Fibroblast of villous mesenchyme (primary cell): ENCODE measurements at regions not wholly inside any gene's neighbourhood (a gene's known extent, or its start where the extent isn't known, plus 50 kb on each side); places are given as distances from the start of the nearest gene placed in this dataset.

Source experiments
- DNase-seq: peaks from one replicate; pipeline ENCODE4 v3.0.0-alpha.2; 2010; ENCODE audit warnings: low read depth
- H3K4me3 ChIP-seq: 2 replicates; pipeline ENCODE4 v1.5.1; 2011; ENCODE audit warnings: low read depth, mild to moderate bottlenecking, low read length
- TF ChIP-seq, protein P1 (sequence below): IDR thresholded peaks from 2 replicates; pipeline ENCODE4 v1.5.1; 2012; ENCODE audit warnings: low read depth, mild to moderate bottlenecking, low read length; ENCODE audit not compliant: insufficient read depth

DNA sequence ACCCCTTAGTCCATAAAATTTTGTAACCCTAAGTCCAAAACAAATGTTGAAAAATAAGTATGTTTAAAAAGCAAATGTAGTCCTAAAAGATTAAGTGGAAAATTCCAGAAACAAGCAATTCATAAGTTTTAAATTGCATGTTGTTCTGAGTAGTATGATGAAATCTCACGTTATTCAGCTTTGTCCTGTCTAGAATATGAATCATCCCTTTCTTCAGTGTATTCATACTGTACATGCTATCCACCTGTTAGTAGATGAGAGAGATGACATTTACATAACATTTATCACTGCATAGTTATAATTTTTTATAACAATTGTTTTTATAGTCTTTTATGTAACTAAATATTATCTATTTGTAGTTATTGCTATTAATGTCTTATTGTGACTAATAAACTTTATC lies 622.3 kb upstream of the CHORDC1 start:
- DNase-seq = no peak
- TF ChIP-seq, protein P1, sequence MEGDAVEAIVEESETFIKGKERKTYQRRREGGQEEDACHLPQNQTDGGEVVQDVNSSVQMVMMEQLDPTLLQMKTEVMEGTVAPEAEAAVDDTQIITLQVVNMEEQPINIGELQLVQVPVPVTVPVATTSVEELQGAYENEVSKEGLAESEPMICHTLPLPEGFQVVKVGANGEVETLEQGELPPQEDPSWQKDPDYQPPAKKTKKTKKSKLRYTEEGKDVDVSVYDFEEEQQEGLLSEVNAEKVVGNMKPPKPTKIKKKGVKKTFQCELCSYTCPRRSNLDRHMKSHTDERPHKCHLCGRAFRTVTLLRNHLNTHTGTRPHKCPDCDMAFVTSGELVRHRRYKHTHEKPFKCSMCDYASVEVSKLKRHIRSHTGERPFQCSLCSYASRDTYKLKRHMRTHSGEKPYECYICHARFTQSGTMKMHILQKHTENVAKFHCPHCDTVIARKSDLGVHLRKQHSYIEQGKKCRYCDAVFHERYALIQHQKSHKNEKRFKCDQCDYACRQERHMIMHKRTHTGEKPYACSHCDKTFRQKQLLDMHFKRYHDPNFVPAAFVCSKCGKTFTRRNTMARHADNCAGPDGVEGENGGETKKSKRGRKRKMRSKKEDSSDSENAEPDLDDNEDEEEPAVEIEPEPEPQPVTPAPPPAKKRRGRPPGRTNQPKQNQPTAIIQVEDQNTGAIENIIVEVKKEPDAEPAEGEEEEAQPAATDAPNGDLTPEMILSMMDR = no peak
- H3K4me3 ChIP-seq = no peak overlapping the region

DNA sequence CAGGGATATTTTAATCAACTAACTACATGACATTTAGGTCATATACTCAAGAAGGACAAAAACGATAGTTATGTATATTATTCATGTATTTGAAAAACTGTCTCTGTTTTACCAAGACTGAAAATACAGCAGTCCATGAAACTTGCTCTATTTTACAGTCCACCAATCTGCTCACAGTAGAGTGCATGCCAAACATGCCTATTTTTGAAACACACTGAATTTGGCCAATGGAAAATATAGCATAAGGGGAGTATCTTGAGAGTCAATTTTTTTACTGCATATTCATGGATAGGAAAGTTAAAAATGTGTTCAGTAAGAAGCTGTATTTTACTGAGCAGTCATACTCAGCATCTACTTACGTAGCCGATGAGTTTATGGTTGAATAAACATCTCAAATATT lies 621.2 kb upstream of the CHORDC1 start:
- H3K4me3 ChIP-seq = no peak overlapping the region
- DNase-seq = no peak
- TF ChIP-seq, protein P1 = no peak

DNA sequence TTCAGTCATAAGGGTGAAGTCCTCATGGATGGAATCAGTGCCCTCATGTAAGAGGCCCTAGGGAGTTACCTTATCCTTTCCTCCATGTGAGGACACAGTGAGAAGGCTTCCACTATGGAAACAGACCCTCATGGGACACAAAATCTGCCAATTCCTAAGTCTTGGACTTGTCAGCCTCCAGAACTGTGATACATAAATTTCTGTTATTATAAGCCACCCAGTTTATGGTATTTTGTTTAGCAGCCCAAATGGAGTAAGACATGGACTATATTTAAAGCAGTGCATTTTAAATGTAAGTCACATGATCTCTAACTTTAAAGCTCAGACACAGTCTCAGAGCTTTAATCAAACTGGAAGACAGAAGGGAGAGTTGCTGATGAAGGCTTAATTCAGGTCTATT lies 619.8 kb upstream of the CHORDC1 start:
- no peak for DNase-seq
- no peak overlapping the region for H3K4me3 ChIP-seq
- TF ChIP-seq, protein P1 = no peak

DNA sequence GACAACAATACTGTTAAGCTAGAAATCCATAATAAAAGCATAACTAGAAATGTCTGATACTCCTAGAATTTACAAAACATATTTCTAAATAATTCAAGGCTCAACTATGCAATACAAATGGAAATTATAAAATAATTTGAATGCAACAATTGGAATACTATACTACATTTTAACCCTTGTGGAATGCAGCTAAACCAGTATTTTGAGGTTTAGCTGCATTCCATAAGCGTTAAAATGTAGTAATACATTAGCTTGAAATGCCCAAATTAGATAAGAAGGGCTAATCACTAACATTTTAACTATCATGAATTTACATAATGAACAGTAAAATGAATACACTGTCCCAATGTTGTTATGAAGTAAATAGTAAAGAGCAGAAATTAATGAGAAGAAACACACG lies 617.2 kb upstream of the CHORDC1 start:
- no peak for DNase-seq
- H3K4me3 ChIP-seq = no peak overlapping the region
- TF ChIP-seq, protein P1 = no peak

DNA sequence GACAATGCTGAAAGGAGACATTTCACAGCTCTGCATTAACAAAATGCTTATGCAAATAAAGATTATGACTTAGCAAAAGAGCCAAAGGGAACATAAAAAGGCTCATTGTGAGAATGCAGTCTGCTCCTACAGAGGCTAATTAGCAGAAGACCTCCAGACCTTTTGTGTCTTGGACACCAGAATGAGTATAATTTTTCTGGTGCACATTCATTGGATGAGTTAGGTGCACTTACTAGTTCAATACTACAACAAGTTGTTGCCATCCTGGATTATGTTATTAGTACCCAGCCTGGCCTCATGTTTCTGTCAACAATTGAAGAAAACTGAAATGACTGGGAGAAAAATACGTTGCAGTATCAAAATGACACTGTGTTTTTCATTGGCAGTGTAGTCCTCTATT lies 613.2 kb upstream of the CHORDC1 start:
- no peak for DNase-seq
- H3K4me3 ChIP-seq = no peak overlapping the region
- TF ChIP-seq, protein P1 = no peak

DNA sequence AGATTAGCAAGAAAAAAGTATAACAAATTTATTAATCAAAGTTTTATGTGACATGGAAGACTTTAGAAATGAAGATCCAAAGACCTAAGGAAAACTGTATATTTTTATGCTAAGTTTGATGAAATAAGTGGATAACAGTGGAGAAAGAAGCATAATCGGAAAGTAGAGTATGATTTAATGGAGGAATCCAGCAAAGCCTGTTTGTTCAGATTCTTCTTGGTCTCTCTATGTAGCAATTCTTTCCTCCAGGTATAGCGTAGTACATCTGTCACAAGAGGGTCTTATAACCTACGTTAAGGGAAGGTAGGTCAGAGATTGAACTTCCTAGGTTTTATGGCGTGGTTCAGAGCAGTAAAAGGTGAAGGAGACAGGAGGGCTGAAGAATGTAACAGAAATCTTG lies 600.6 kb upstream of the CHORDC1 start:
- no peak overlapping the region for H3K4me3 ChIP-seq
- TF ChIP-seq, protein P1 = no peak
- no peak for DNase-seq

DNA sequence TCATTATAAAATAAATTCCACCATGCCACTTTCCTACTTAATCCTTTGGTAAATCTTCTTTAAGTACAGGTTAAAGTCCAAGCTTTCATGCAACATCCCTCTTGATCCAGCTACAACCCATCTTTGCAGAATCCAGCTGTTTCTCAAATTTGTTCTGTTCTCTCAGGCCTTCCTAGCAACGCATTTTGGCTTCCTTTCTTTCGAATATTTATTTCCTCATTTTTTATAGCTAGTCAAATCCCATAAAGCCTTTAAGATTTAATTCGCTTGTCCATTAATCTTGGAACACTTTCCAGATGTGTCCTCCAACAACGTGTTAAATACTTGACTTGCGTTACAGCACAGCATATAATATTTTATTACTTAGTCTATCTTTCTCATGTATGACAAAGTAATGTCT lies 600.1 kb upstream of the CHORDC1 start:
- TF ChIP-seq, protein P1 = no peak
- DNase-seq = no peak
- no peak overlapping the region for H3K4me3 ChIP-seq
